ENCODE measurements at regions not wholly inside any gene's neighbourhood (a gene's known extent, or its start where the extent isn't known, plus 50 kb on each side); places are given as distances from the start of the nearest gene placed in this dataset.

- no peak for TF ChIP-seq CTCF (conservative IDR thresholded peaks at IDR 0.05)
- Histone ChIP-seq H2BK15ac (ENCODE audit: low read depth, low read length) (no peak overlapping the region), H3K9me3 (ENCODE audit: control insufficient read depth, low read depth, low read length) (no peaks in the 10 kb centered on the region), H3K23ac (ENCODE audit: insufficient read length, low read depth, low read length) (no peak overlapping the region), H2BK120ac (ENCODE audit: low read depth, low read length, poor library complexity, severe bottlenecking) (no peak overlapping the region), H3K79me1 (ENCODE audit: insufficient read depth, low read depth, low read length, poor library complexity, severe bottlenecking) (no peaks in the 10 kb centered on the region), H3K4me2 (ENCODE audit: insufficient read depth, insufficient read length, low read length) (no peak overlapping the region), H3K14ac (ENCODE audit: insufficient read depth, low read length) (no peak overlapping the region), H3T11ph (ENCODE audit: low read length) (no peak overlapping the region), H4K91ac (ENCODE audit: insufficient read length, low read depth, low read length) (no peak overlapping the region), H2AFZ (ENCODE audit: low read length) (no peak overlapping the region), H2BK5ac (ENCODE audit: insufficient read length, low read length) (no peak overlapping the region), H3K56ac (ENCODE audit: insufficient read length, low read depth, low read length) (no peak overlapping the region), H3K9ac (ENCODE audit: extremely low read depth, insufficient read length, low read length) (no peak overlapping the region), H2BK20ac (ENCODE audit: low read depth, low read length, poor library complexity, severe bottlenecking) (no peak overlapping the region), H4K8ac (replicated peaks; ENCODE audit: insufficient read length, low read depth, low read length) (no peak overlapping the region), H3K79me2 (ENCODE audit: insufficient read depth, low read length) (no peaks in the 10 kb centered on the region), H3K27ac (ENCODE audit: insufficient read length, low read depth, low read length) (no peak overlapping the region), H4K20me1 (ENCODE audit: control insufficient read depth, insufficient read depth, insufficient read length) (no peaks in the 10 kb centered on the region), H3K18ac (ENCODE audit: insufficient read length, low read depth, low read length) (no peak overlapping the region), H3K27me3 (ENCODE audit: insufficient read depth, low read length) (no peaks in the 10 kb centered on the region), H2AK5ac (ENCODE audit: insufficient read length, low read length) (no peak overlapping the region), H4K5ac (ENCODE audit: insufficient read length, low read depth, low read length) (no peak overlapping the region), H3K23me2 (ENCODE audit: insufficient read length, low read depth, low read length, poor library complexity, severe bottlenecking) (no peaks in the 10 kb centered on the region), H3K4me1 (ENCODE audit: insufficient read depth, low read length) (no peaks in the 10 kb centered on the region), H2BK12ac (ENCODE audit: insufficient read length, low read depth, low read length) (no peak overlapping the region), H3K4ac (ENCODE audit: low read depth, low read length) (no peak overlapping the region)
- no peak for DNase-seq
- peaks cover 0 to 2% of the 10 kb centered on the region in 2 experiments; a peak in 1 of 5 replicates for H3K9me3 Mint-ChIP-seq
- peaks cover under 1 to 3% of the 10 kb centered on the region in 2 experiments; a peak in 3 of 4 replicates for H3K4me1 Mint-ChIP-seq
- H3K27me3 Mint-ChIP-seq (ENCODE audit: low read depth), result no peaks in the 10 kb centered on the region
- no peaks in the 10 kb centered on the region; a peak in 1 of 7 replicates for H3K36me3 Mint-ChIP-seq (ENCODE audit: insufficient read depth in 1 of 3, low read depth in 3 of 3)
- no CpG with 5 or more reads among the region's 2 CpGs for WGBS (ENCODE audit: extremely low coverage, insufficient read length, low lambda C conversion rate)
- H3K4me3 Mint-ChIP-seq, result no peak overlapping the region
- no peak overlapping the region for H3K27ac Mint-ChIP-seq
These were observed 147.7 kb upstream of the APCDD1 start for GRCh38 chr18:10306779-10307178.

Data from H9 (cell line).